Hematopoietic multipotent progenitor cell treated with erythropoietin and hydrocortisone succinate and interleukin-3 and kit ligand, for 8 days (in vitro differentiated cells): ENCODE measurements at regions not wholly inside any gene's neighbourhood (a gene's known extent, or its start where the extent isn't known, plus 50 kb on each side); places are given as distances from the start of the nearest gene placed in this dataset.
A peak's percentile ranks its signal among the peaks of the same experiment; 100 is the strongest.
"Not testable (repeated sequence)": the region's sequence is repeated elsewhere in the genome, so short reads cannot be mapped to it uniquely, and the experiment has no call there.

Source experiments
- DNase-seq: peaks from one replicate; pipeline ENCODE4 v3.0.0-alpha.2; 2015

GRCh38 chrX:111041018-111041462, 55.0 kb upstream of the PAK3 start:
- no peak for DNase-seq

- DNase-seq = no peak
Measured at GRCh38 chrX:111040377-111041017, 55.5 kb upstream of the PAK3 start.

DNA sequence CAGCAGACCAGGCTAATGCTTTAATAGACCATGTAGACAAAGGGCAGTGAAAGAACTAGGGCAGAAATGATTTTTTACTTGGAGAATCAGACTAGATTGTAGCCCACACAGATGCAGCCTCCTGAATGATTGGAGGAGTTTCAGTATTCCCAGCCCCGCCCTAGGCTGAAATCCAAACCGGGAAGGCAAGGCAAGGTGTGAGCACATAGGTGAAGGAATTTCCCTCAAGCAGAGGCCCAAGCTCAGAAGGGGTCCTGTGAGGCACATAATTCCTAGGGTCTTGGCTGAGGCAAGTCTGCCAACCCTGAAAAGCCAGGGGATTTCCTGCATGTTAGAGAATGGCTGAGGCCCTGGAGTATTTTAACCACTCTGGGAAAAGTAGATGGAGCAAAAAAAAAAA, 56.4 kb upstream of the PAK3 start:
- no peak for DNase-seq

GRCh38 chrX:111035991-111036390, 60.0 kb upstream of the PAK3 start:
- no peak for DNase-seq

DNA sequence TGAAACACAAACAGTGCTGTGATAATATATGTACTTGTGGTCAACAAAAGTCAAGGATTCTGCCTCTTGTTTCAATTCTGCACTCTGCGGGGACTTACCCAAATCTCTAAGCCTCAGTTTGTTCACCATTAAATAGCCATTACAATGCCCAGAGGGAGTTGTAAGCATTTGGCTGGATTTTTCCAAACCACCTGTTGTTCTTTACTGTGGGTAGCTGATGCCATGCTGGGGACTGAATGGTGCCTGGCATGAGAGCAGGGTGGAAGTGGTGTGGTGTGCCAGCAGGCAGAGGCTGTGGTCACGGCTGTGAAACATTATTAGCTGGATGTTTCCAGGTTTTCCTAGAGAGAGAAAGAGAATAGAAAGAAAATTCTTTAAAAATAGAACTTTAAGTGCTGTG, 60.7 kb upstream of the PAK3 start:
- no peak for DNase-seq

- DNase-seq = not testable (repeated sequence)
Measured at GRCh38 chrX:111022998-111023397, 73.0 kb upstream of the PAK3 start.

GRCh38 chrX:111020283-111020682, 75.7 kb upstream of the PAK3 start:
- no peak for DNase-seq

GRCh38 chrX:111013778-111014455, 82.1 kb upstream of the PAK3 start:
- DNase-seq = no peak

DNA sequence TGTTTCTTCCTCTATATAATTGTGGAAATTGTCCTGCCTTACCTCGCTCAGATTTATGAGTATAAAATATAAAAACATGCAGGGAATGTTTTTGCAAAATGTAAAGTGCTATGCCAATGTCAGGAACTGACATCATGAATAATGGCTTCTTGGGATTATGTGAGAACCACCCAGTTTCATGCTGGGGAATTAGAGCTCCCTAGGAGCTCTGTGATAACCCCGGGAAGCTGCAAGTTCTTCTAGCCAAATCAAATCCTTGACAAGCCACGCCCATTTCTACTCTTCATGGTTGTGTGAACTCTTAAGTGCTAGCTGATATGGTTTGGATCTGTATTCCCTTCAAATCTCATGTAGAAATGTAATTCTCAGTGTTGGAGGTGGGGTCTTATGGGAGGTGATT, 85.9 kb upstream of the PAK3 start:
- no peak for DNase-seq

- DNase-seq = no peak
Measured at GRCh38 chrX:111009256-111009655, 86.7 kb upstream of the PAK3 start.

- DNase-seq = no peak
Measured at GRCh38 chrX:111008126-111008525, 87.9 kb upstream of the PAK3 start.

DNA sequence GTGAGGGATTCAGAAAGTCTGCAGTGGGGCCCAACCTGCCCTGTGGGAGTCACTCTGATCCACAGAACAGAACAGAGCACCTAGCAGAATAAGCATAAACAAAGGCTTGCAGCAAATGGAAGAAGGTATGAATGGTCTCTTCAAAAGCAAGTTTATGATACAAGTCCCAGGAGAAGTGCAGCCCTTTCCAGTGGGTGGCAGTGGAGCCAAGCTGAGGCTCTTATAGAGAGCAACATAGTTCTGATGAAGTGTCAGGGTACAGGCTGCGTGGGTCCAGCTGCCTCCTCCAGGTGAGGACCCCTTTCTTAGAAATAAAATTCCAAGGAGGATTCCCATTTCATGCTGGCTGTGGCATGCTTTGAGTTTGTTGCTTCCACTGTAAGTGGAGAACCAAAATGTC, 88.8 kb upstream of the PAK3 start:
- DNase-seq = no peak

DNA sequence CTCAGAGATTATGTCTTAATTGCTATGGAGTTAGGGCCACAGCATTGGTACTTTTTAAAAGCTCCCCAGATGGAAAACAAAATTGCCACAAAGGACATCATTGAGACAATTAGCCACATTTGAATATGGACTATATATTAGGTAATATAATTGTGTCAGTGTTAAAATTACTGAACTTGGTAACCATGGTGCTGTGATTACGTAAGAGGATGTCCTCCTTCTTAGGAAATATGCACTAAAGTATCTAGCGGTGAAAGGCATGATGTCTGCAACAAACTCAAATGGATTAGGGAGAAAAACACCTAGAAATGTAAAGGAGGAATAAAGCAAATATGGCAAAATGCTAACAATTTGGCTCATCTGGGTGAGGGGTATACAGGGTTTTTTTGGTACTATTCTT, 89.9 kb upstream of the PAK3 start:
- no peak for DNase-seq

DNA sequence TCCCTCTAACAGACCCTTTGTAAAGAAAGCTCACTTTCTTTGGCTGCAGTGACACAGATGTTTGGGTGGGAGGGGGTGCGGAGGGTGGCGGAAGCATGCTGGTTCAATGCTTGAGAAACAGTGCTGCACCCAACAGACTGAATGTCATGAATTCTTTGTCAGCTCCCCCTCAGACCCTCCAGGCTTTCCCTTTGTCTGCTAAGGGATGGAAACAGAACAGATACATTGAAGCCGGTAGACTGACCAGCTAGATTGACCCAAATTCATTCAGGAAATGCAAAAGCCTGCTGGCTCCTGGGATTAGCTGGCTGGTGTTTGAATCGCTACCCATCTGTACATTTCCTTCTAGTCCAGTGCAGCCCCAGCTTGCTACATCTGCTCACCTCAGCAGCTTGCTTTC, 90.8 kb upstream of the PAK3 start:
- DNase-seq = no peak

- no peak for DNase-seq
Measured at GRCh38 chrX:111003118-111003517, 92.9 kb upstream of the PAK3 start.

- DNase-seq = peak; percentile 9
Measured at GRCh38 chrX:110992611-110993010, 103.4 kb upstream of the PAK3 start.

GRCh38 chrX:110989869-110990268, 106.1 kb upstream of the PAK3 start:
- DNase-seq = no peak

GRCh38 chrX:110989447-110989846, 106.5 kb upstream of the PAK3 start:
- DNase-seq = no peak

GRCh38 chrX:110987292-110987691, 108.7 kb upstream of the PAK3 start:
- DNase-seq = no peak

DNA sequence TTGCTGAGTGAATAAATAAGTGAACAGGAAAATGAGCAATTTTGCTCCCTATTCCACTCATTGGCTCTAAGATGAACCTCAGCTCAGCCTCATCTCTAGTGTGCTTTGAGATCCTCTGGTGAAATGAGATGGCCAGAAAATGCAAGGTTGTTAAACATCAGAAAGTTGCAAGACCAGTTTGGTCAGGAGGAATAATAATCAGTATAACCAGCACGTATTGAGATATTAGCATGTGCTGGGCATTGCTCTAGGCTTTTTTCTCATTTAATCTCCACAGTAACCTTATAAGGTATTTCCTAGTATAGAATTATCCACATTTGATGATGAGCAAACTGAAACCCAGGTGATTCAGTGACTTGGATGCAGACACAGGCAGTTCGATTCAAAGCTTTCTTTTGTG, 110.5 kb upstream of the PAK3 start:
- no peak for DNase-seq

GRCh38 chrX:110983024-110983423, 113.0 kb upstream of the PAK3 start:
- DNase-seq = no peak

DNA sequence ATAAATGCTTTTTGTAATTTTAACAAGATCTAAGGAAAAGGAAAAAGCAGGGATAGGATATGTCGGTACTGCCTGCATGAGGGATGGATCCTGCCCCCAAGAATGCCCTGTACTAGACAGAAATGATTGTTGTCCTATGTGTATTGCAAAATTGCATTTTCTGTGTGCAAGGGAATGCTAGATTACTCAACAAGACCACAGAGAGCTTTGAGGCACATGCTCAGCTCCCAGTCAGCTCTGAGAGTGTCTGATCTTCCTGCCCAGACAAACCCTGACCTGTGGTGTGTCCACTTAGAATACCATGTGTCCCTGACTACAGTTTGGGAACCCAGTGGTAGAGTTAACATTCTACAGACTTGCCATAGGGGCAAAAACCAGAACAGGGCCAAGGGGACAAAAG, 129.2 kb upstream of the PAK3 start:
- DNase-seq = no peak

- no peak for DNase-seq
Measured at GRCh38 chrX:110966091-110966454, 129.9 kb upstream of the PAK3 start.

DNA sequence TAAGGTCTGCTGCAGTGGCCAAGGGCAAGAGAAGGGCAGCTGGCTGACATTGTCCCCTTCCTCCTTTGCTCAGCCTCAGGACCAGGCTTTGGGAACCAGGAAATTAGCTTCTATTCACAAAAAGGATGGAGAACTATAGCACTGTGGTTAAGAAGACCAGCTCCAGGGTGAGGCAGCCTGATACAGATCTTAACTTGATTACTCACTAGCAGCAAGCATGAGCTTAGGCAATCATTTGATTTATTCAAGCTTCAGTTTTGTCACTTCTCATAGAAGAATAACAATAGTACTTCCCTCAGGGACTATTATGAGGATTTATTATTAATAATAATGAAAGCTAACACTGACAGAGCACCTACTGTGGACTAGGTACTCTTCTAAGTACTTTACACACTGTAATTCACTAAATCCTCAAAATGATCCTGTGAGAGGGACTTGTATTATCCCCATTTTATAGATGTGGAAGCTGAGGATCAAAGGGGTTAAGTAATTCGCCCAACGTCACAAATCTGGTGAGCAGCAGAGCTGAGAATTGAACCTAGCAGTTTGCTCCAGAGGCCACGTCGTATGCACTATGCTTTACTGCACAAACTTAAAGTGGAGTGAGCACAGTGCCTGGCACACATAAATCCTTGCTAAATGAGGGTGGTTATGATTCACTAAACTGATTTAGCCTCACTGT, 130.4 kb upstream of the PAK3 start:
- DNase-seq = no peak

- no peak for DNase-seq
Measured at GRCh38 chrX:110964786-110965185, 131.2 kb upstream of the PAK3 start.
